SU-DHL-6 (cell line): ENCODE measurements at regions not wholly inside any gene's neighbourhood (a gene's known extent, or its start where the extent isn't known, plus 50 kb on each side); places are given as distances from the start of the nearest gene placed in this dataset.

ENCODE experiments used
- H2AFZ ChIP-seq: fragments of 200-600 bp; sonication (generic); 2 replicates; pipeline ENCODE4 v1.6.1; 2014; ENCODE audit warnings: low read depth, mild to moderate bottlenecking, moderate library complexity, mixed read lengths, antibody characterized with exemption, low read length; ENCODE audit not compliant: severe bottlenecking
- H3F3A ChIP-seq: fragments of 200-600 bp; shearing (Covaris generic); 2 replicates; pipeline ENCODE4 v1.6.0; 2016; ENCODE audit warnings: antibody characterized with exemption, mild to moderate bottlenecking; ENCODE audit not compliant: insufficient read depth
- H3K27ac ChIP-seq: fragments of 200-600 bp; sonication (generic); 2 replicates; pipeline ENCODE4 v1.5.1; 2016; ENCODE audit warnings: low read depth, mild to moderate bottlenecking, low read length, moderate library complexity, mixed read lengths
- H3K27me3 ChIP-seq: fragments of 200-600 bp; sonication (generic), shearing (Covaris generic); 2 replicates; pipeline ENCODE4 v1.6.0; 2014; ENCODE audit warnings: mild to moderate bottlenecking, low read length
- H3K36me3 ChIP-seq: fragments of 200-600 bp; sonication (generic); 2 replicates; pipeline ENCODE4 v1.6.1; 2014; ENCODE audit warnings: mild to moderate bottlenecking, low read length, mixed read lengths
- H3K4me2 ChIP-seq: fragments of 300-600, 200-600 bp; shearing (Covaris generic), sonication (generic); 2 replicates; pipeline ENCODE4 v1.6.0; 2014; ENCODE audit warnings: low read length, low read depth, mild to moderate bottlenecking; ENCODE audit not compliant: poor library complexity, severe bottlenecking
- H3K4me3 ChIP-seq: fragments of 200-600 bp; sonication (generic); 2 replicates; pipeline ENCODE4 v1.5.1; 2014; ENCODE audit warnings: antibody characterized with exemption, low read length, mild to moderate bottlenecking, mixed read lengths; ENCODE audit not compliant: insufficient read depth, poor library complexity, severe bottlenecking
- H3K79me2 ChIP-seq: fragments of 200-600 bp; sonication (generic); 2 replicates; pipeline ENCODE4 v1.6.1; 2014; ENCODE audit warnings: mild to moderate bottlenecking, low read length, moderate library complexity; ENCODE audit not compliant: insufficient read depth
- H3K9ac ChIP-seq: fragments of 200-600 bp; sonication (generic); 2 replicates; pipeline ENCODE4 v1.7.0; 2014; ENCODE audit warnings: mild to moderate bottlenecking, low read length
- H3K9me2 ChIP-seq: fragments of 200-600 bp; sonication (generic); replicated peaks from 2 replicates; pipeline ENCODE4 v1.6.1; 2014; ENCODE audit warnings: low read length; ENCODE audit not compliant: insufficient read depth
- H3K9me3 ChIP-seq: fragments of 200-600 bp; sonication (generic); 2 replicates; pipeline ENCODE4 v1.6.1; 2014; ENCODE audit warnings: low read length, mixed read lengths; ENCODE audit not compliant: insufficient read depth
- H4K20me1 ChIP-seq: fragments of 200-600 bp; sonication (generic); 2 replicates; pipeline ENCODE4 v1.6.1; 2014; ENCODE audit warnings: low read depth, mild to moderate bottlenecking, antibody characterized with exemption, low read length, moderate library complexity, mixed read lengths
- EZH2phosphoT487 ChIP-seq: fragments of 200-600 bp; sonication (generic), shearing (Covaris generic); conservative IDR thresholded peaks from 2 replicates; pipeline ENCODE4 v1.6.1; 2018; ENCODE audit warnings: mild to moderate bottlenecking, antibody characterized with exemption, low read length, moderate library complexity, mixed read lengths
- TF ChIP-seq, protein P1 (sequence below): fragments of 200-600 bp; sonication (generic); IDR thresholded peaks from one replicate; pipeline ENCODE4 v1.5.1; 2017; ENCODE audit warnings: antibody characterized with exemption, mild to moderate bottlenecking, low read length, moderate library complexity; ENCODE audit not compliant: insufficient read depth, poor library complexity, severe bottlenecking

DNA sequence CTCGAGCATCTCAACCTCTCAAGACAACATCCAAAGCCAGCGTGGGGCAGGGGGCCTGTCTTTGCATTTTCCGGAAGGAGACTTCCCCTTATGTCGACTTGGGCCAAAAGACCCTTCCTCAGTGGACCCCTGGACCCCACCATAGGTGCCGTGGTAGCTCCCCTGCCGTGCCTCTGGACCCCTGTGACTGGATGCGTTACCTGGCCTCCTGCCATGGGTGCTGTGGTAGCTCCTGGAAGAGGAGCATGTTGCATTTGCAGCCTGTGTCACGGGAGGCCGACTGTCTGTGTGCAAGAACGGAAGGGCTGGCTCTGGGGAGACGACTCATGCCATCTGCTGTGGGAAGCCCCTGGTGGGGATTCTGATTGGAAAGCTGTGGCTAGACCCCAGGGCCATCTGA is 130.1 kb downstream of the FOXL1 start:
- no peaks in the 10 kb centered on the region for H3K9me2 ChIP-seq
- no peak overlapping the region for H3K4me2 ChIP-seq
- no peak for TF ChIP-seq EZH2phosphoT487
- TF ChIP-seq, protein P1, sequence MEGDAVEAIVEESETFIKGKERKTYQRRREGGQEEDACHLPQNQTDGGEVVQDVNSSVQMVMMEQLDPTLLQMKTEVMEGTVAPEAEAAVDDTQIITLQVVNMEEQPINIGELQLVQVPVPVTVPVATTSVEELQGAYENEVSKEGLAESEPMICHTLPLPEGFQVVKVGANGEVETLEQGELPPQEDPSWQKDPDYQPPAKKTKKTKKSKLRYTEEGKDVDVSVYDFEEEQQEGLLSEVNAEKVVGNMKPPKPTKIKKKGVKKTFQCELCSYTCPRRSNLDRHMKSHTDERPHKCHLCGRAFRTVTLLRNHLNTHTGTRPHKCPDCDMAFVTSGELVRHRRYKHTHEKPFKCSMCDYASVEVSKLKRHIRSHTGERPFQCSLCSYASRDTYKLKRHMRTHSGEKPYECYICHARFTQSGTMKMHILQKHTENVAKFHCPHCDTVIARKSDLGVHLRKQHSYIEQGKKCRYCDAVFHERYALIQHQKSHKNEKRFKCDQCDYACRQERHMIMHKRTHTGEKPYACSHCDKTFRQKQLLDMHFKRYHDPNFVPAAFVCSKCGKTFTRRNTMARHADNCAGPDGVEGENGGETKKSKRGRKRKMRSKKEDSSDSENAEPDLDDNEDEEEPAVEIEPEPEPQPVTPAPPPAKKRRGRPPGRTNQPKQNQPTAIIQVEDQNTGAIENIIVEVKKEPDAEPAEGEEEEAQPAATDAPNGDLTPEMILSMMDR, result no peak
- no peaks in the 10 kb centered on the region for H3K27me3 ChIP-seq
- no peaks in the 10 kb centered on the region for H3K36me3 ChIP-seq
- H2AFZ ChIP-seq, result no peak overlapping the region
- no peak overlapping the region for H3K27ac ChIP-seq
- H3K9me3 ChIP-seq, result no peaks in the 10 kb centered on the region
- no peaks in the 10 kb centered on the region for H3F3A ChIP-seq
- no peak overlapping the region for H3K9ac ChIP-seq
- H4K20me1 ChIP-seq, result no peaks in the 10 kb centered on the region
- no peak overlapping the region for H3K4me3 ChIP-seq
- H3K79me2 ChIP-seq, result no peaks in the 10 kb centered on the region

GRCh38 chr16:86709103-86709502 is 130.8 kb downstream of the FOXL1 start:
- Histone ChIP-seq H2AFZ (no peak overlapping the region), H3K79me2 (no peaks in the 10 kb centered on the region), H3K27me3 (no peaks in the 10 kb centered on the region), H3K9me2 (no peaks in the 10 kb centered on the region), H3K4me2 (no peak overlapping the region), H3K27ac (no peak overlapping the region), H4K20me1 (no peaks in the 10 kb centered on the region), H3K9me3 (no peaks in the 10 kb centered on the region), H3F3A (no peaks in the 10 kb centered on the region), H3K36me3 (no peaks in the 10 kb centered on the region), H3K4me3 (no peak overlapping the region), H3K9ac (no peak overlapping the region)
- TF ChIP-seq, protein P1, result no peak
- no peak for TF ChIP-seq EZH2phosphoT487

DNA sequence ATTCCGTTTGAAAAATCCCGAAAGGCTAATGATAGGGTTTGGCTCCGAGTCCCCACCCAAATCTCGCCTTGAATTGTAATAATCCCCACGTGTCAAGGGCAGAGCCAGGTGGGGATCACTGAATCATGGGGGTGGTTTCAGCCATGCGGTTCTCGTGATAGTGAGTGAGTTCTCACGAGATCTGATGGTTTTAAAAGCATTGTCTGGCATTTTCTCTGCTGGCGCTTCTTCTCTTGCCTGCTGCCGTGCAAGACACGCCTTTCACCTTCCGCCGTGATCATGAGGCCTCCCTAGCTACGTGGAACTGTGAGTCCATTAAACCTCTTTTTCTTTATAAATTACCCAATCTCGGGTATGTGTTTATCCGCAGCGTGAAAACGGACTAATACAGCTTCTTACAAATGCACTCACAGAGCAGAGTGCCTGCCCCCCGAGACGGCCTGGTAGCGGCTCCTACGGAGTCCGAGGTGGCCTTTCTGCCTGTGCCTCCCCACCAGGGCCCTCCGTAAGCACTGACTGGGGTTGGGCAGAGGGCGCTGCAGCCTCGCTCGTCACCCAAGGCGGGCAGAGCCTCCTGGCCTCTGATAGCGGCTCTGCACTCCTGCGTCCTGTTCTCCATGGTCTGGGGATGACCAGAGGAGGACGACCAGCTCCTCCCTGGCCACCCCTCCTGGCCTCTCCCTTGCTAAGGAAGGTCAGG is 131.7 kb downstream of the FOXL1 start:
- Histone ChIP-seq H4K20me1 (no peaks in the 10 kb centered on the region), H3K9me3 (no peaks in the 10 kb centered on the region), H2AFZ (no peak overlapping the region), H3K27ac (no peak overlapping the region), H3K36me3 (no peaks in the 10 kb centered on the region), H3K4me2 (no peak overlapping the region), H3K9me2 (no peaks in the 10 kb centered on the region), H3K79me2 (no peaks in the 10 kb centered on the region), H3F3A (no peaks in the 10 kb centered on the region), H3K27me3 (no peaks in the 10 kb centered on the region), H3K4me3 (no peak overlapping the region), H3K9ac (no peak overlapping the region)
- TF ChIP-seq, protein P1, result no peak
- no peak for TF ChIP-seq EZH2phosphoT487
